Peyer's patch (tissue), 4 donors: ENCODE measurements at regions not wholly inside any gene's neighbourhood (a gene's known extent, or its start where the extent isn't known, plus 50 kb on each side); places are given as distances from the start of the nearest gene placed in this dataset.
"Not testable (repeated sequence)": the region's sequence is repeated elsewhere in the genome, so short reads cannot be mapped to it uniquely, and the experiment has no call there.

Experiments used
- CTCF ChIP-seq, 6 experiments: fragments of 450-650 bp in 4 of 6; fragments of 200-600 bp in 2 of 6; sonication (generic) in 1 of 6; IDR thresholded peaks; one replicate each; pipeline ENCODE4 v1.5.1; 2017 to 2019; ENCODE audit warnings: antibody characterized with exemption in 6 of 6, mild to moderate bottlenecking in 3 of 6, moderate library complexity in 1 of 6
- POLR2A ChIP-seq, 2 donors: fragments of 450-650 bp; IDR thresholded peaks; one replicate each; pipeline ENCODE4 v1.5.1; 2017; ENCODE audit warnings: antibody characterized with exemption in 2 of 2, mild to moderate bottlenecking in 2 of 2, moderate library complexity in 2 of 2

GRCh38 chr10:108315636-108316035 lies 1151.1 kb upstream of the SORCS1 start:
- TF ChIP-seq POLR2A, CTCF (IDR thresholded peaks at IDR 0.05): not testable (repeated sequence)
